ENCODE measurements at regions not wholly inside any gene's neighbourhood (a gene's known extent, or its start where the extent isn't known, plus 50 kb on each side); places are given as distances from the start of the nearest gene placed in this dataset.

- intact Hi-C loops (cut with micrococcal nuclease): no loop called here
- ATAC-seq (no peak), DNase-seq (no peak)
Observed at GRCh38 chr2:164439885-164440284, 181.4 kb downstream of the GRB14 start.

- ATAC-seq: no peak
- intact Hi-C loops (cut with micrococcal nuclease): no loop called here
- DNase-seq: no peak
Observed at GRCh38 chr2:164439235-164439634, 182.0 kb downstream of the GRB14 start.

GRCh38 chr2:164438490-164439205 lies 182.6 kb downstream of the GRB14 start:
- intact Hi-C loops (cut with micrococcal nuclease): no loop called here

GRCh38 chr2:164436131-164436530 lies 185.2 kb downstream of the GRB14 start:
- ATAC-seq (no peak), DNase-seq (no peak)
- intact Hi-C loops (cut with micrococcal nuclease): no loop called here

More at GRCh38 chr2:164438490-164439205, 182.6 kb downstream of the GRB14 start:
- ATAC-seq (no peak), DNase-seq (no peak)

GRCh38 chr2:164430166-164430783 lies 191.0 kb downstream of the GRB14 start:
- intact Hi-C loops (cut with micrococcal nuclease): no loop called here
- ATAC-seq (no peak), DNase-seq (no peak)

- ATAC-seq: no peak
- DNase-seq: no peak
- intact Hi-C loops (cut with micrococcal nuclease): loop anchor here (10.0 kb wide), 2 partner anchors 1085 to 1235 kb away; no protein-coding TSS in a partner anchor
Observed at GRCh38 chr2:164429354-164429753, 191.9 kb downstream of the GRB14 start.

- DNase-seq (no peak), ATAC-seq (no peak)
- intact Hi-C loops (cut with micrococcal nuclease): loop anchor here (10.0 kb wide), 2 partner anchors 1082 to 1232 kb away; no protein-coding TSS in a partner anchor
Observed at GRCh38 chr2:164427111-164427510, 194.2 kb downstream of the GRB14 start.

- no peak for DNase-seq
- intact Hi-C loops (cut with micrococcal nuclease): loop anchor here (10.0 kb wide), 2 partner anchors 1076 to 1226 kb away; no protein-coding TSS in a partner anchor
- no peak for ATAC-seq
Observed at GRCh38 chr2:164420787-164421186, 200.5 kb downstream of the GRB14 start.

GRCh38 chr2:164412831-164413230 lies 208.5 kb downstream of the GRB14 start:
- intact Hi-C loops (cut with micrococcal nuclease): no loop called here
- DNase-seq (no peak), ATAC-seq (no peak)

GRCh38 chr2:164389411-164389810 lies 231.9 kb downstream of the GRB14 start:
- intact Hi-C loops (cut with micrococcal nuclease): no loop called here
- DNase-seq: no peak
- ATAC-seq: no peak

- intact Hi-C loops (cut with micrococcal nuclease): no loop called here
- ATAC-seq: no peak
- DNase-seq: no peak
Observed at GRCh38 chr2:164388511-164388910, 232.8 kb downstream of the GRB14 start.

- no peak for DNase-seq
- intact Hi-C loops (cut with micrococcal nuclease): no loop called here
- no peak for ATAC-seq
Observed at GRCh38 chr2:164386231-164386630, 235.1 kb downstream of the GRB14 start.

GRCh38 chr2:164384434-164384833 lies 236.8 kb downstream of the GRB14 start:
- DNase-seq: no peak
- intact Hi-C loops (cut with micrococcal nuclease): no loop called here
- ATAC-seq: no peak

GRCh38 chr2:164371916-164372315 lies 249.4 kb downstream of the GRB14 start:
- intact Hi-C loops (cut with micrococcal nuclease): no loop called here
- no peak for ATAC-seq
- DNase-seq: no peak

GRCh38 chr2:164369366-164369765 lies 251.9 kb downstream of the GRB14 start:
- DNase-seq (no peak), ATAC-seq (no peak)
- intact Hi-C loops (cut with micrococcal nuclease): no loop called here

GRCh38 chr2:164368896-164369295 lies 252.4 kb downstream of the GRB14 start:
- ATAC-seq: no peak
- intact Hi-C loops (cut with micrococcal nuclease): no loop called here

GRCh38 chr2:164363646-164364045 lies 257.6 kb downstream of the GRB14 start:
- ATAC-seq (no peak), DNase-seq (no peak)
- intact Hi-C loops (cut with micrococcal nuclease): no loop called here

More at GRCh38 chr2:164368896-164369295, 252.4 kb downstream of the GRB14 start:
- DNase-seq: no peak

- intact Hi-C loops (cut with micrococcal nuclease): no loop called here
- no peak for DNase-seq
- ATAC-seq: no peak
Observed at GRCh38 chr2:164351536-164351935, 269.7 kb downstream of the GRB14 start.

GRCh38 chr2:164335947-164336346 lies 285.3 kb downstream of the GRB14 start:
- intact Hi-C loops (cut with micrococcal nuclease): no loop called here
- DNase-seq (no peak), ATAC-seq (no peak)

GRCh38 chr2:164335128-164335527 lies 286.2 kb downstream of the GRB14 start:
- ATAC-seq: no peak
- intact Hi-C loops (cut with micrococcal nuclease): no loop called here
- DNase-seq: no peak

GRCh38 chr2:164328310-164328709 lies 293.0 kb downstream of the GRB14 start:
- DNase-seq (no peak), ATAC-seq (no peak)
- intact Hi-C loops (cut with micrococcal nuclease): no loop called here
